ENCODE measurements at regions not wholly inside any gene's neighbourhood (a gene's known extent, or its start where the extent isn't known, plus 50 kb on each side); places are given as distances from the start of the nearest gene placed in this dataset.
"Not testable (repeated sequence)": the region's sequence is repeated elsewhere in the genome, so short reads cannot be mapped to it uniquely, and the experiment has no call there.

GRCh38 chr4:9604031-9604892 is 160.0 kb downstream of the DEFB131A start:
- DNase-seq (ENCODE audit: low spot score): peak; percentile 59

- DNase-seq (ENCODE audit: low spot score): peak; percentile 57
Measured at GRCh38 chr4:9604893-9605190, 160.6 kb downstream of the DEFB131A start.

GRCh38 chr4:9608300-9608699 is 164.1 kb downstream of the DEFB131A start:
- DNase-seq (ENCODE audit: low spot score): no peak

DNA sequence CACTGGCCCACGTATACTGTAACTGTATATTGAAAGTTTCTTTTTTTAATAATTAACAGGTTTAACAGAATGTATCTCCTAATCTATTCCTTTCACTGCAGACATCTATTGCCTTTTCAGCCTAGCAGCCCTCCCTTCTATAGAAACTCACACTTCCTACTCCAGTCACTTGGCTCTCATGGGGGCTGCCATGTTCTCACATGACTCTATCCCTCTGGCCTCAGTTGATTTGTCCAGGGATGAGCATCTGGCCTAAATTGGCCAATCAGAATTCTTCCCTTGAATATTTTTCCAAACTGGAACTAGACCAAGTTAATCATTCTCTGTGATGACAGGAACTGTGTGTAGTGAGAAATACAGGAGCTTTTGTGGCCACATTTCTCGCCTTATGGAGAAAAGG is 166.1 kb downstream of the DEFB131A start:
- not testable (repeated sequence) for DNase-seq (ENCODE audit: low spot score)

- DNase-seq (ENCODE audit: low spot score): no peak
Measured at GRCh38 chr4:9611101-9611500, 166.9 kb downstream of the DEFB131A start.

GRCh38 chr4:9636411-9636810 is 145.0 kb upstream of the DRD5 start:
- DNase-seq (ENCODE audit: low spot score): not testable (repeated sequence)

GRCh38 chr4:9659678-9660077 is 121.8 kb upstream of the DRD5 start:
- DNase-seq (ENCODE audit: low spot score): peak; percentile 1

GRCh38 chr4:9660955-9661354 is 120.5 kb upstream of the DRD5 start:
- not testable (repeated sequence) for DNase-seq (ENCODE audit: low spot score)

DNA sequence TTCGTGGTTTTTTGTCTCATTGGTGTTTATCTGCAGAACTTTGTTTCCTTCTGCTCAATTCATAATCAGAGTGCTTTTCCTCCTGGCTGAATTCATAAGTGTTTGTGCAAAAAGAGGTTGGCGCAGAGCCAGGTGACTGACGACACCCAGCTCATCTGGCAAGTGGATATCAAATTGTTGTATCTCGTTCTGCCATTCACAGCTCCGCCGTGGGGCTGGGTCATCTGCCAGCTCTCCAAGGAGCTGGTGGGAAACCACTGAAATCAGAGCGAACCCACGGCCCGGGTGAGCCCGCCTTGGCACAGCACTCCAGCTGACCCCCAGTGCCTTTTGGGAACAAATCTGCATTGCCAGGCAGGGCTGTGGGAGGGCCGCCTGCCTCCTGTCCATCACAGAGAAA is 110.7 kb upstream of the DRD5 start:
- not testable (repeated sequence) for DNase-seq (ENCODE audit: low spot score)

GRCh38 chr4:9677357-9677756 is 104.1 kb upstream of the DRD5 start:
- not testable (repeated sequence) for DNase-seq (ENCODE audit: low spot score)

DNA sequence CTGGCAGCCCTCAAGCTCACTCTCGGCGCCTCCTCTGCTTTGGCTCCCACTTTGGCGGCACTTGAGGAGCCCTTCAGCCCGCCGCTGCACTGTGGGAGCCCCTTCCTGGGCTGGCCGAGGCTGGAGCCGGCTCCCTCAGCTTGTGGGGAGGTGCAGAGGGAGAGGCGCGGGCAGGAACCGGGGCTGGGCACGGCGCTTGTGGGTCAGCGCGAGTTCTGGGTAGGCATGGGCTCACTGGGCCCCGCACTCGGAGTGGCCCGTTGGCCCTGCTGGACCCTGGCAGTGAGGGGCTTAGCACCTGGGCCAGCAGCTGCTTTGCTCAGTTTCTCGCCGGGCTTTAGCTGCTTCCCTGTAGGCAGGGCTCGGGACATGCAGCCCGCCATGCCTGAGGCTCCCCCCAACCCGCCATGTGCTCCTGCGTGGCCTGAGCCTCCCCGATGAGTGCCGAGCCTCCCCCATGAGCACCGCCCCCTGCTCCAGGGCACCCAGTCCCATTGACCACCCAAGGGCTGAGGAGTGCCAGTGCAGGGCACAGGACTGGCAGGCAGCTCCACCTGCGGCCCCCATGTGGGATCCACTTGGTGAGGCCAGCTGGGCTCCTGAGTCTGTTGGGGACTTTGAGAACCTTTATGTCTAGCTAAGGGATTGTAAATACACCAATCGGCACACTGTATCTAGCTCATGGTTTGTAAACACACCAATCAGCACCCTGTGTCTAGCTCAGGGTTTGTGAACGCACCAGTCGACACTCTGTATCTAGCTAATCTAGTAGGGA is 101.5 kb upstream of the DRD5 start:
- no peak for DNase-seq (ENCODE audit: low spot score)

- DNase-seq (ENCODE audit: low spot score): not testable (repeated sequence)
Measured at GRCh38 chr4:9683174-9683573, 98.3 kb upstream of the DRD5 start.

GRCh38 chr4:9685016-9685415 is 96.4 kb upstream of the DRD5 start:
- DNase-seq (ENCODE audit: low spot score): not testable (repeated sequence)

GRCh38 chr4:9685692-9686091 is 95.7 kb upstream of the DRD5 start:
- DNase-seq (ENCODE audit: low spot score): no peak

DNA sequence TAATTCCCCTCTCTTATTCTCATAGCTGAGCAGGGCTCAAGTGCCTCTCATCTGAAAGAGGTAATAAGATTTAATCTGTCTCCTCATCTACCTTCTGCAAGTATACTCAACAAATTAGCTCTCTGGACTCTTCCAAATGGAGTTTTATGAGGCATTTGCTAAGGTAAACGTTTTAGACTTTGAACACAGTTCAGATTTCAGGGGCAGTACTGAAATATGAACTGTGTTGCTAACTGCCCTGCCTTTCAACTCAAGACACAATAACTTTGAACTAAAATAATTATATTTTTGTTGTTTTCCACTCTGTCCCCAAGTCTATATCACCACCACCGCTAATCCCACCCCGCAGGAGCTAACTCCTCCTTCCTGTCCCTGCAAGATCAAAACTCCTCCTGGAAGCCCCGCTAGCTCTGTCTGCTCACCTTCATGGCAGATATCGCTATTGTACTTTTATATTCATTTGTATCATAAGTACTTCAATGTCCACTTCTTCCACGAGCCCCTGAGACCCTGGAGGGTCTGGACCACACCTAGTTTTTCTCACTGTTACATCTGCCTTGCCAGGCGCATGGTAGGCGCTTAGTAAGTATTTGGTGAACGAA is 90.7 kb upstream of the DRD5 start:
- not testable (repeated sequence) for DNase-seq (ENCODE audit: low spot score)

GRCh38 chr4:9691238-9692065 is 90.0 kb upstream of the DRD5 start:
- peak; percentile 88 for DNase-seq (ENCODE audit: low spot score)

GRCh38 chr4:9692791-9693491 is 88.5 kb upstream of the DRD5 start:
- not testable (repeated sequence) for DNase-seq (ENCODE audit: low spot score)

DNA sequence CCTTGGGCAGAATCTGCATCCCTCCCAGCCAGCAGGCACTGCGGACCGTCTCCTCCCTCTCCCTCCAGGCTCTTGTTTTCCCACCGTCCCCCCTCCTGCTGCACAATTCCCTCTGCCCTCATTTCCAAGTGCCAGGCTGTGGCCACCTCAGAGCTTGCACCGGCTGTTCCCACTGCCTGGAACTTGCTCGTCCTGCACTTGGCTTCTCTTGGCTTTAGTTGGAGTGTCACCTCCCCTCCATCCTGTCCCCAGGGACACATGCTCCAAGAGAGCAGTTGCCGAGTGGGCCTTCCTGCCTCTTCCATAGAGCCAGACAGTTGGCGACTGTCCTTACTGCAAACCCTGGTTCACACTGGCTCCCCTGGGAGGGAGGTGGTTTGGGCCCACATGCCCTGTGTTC is 87.0 kb upstream of the DRD5 start:
- DNase-seq (ENCODE audit: low spot score): not testable (repeated sequence)

GRCh38 chr4:9695994-9696393 is 85.4 kb upstream of the DRD5 start:
- peak; percentile 31 for DNase-seq (ENCODE audit: low spot score)

DNA sequence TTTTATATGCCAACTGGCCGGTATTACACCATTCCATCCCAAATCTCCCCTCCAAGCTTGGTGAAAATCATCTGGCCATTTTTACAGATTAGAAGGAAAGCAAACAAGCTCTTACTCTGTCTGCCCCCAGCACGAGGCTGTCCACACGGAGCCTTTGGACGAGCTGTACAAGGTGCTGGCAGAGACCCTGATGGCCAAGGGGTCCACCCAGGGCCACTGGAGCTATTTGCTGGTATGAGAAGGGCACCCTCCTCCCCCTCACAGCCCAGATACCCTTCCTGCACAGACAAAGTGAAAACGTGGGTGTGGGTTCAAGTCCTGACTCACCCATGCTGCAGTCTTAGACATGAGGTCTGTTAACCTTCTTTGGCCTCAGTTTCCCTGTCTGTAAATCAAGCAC is 84.9 kb upstream of the DRD5 start:
- not testable (repeated sequence) for DNase-seq (ENCODE audit: low spot score)

GRCh38 chr4:9702019-9702418 is 79.4 kb upstream of the DRD5 start:
- DNase-seq (ENCODE audit: low spot score): not testable (repeated sequence)
